A673 (cell line): ENCODE measurements at regions not wholly inside any gene's neighbourhood (a gene's known extent, or its start where the extent isn't known, plus 50 kb on each side); places are given as distances from the start of the nearest gene placed in this dataset.

ENCODE experiments used
- BruUV-seq: library from RNA; stranded (reverse); fragments of 400-500 nt; replicated peaks from 2 replicates; lab custom pipeline; 2021; lab: Mats Ljungman, UMichigan
- CTCF ChIA-PET: fragments of 300-600 bp; sonication (Branson Sonifier 250); formaldehyde crosslinking; loops from one replicate; lab custom pipeline; 2022; ENCODE audit warnings: antibody characterized with exemption; lab: Charles Lee
- POLR2A ChIA-PET: fragments of 300-600 bp; sonication (Branson Sonifier 250); formaldehyde crosslinking; loops from one replicate; lab custom pipeline; 2022; ENCODE audit warnings: antibody characterized with exemption; ENCODE audit not compliant: low non-redundant PET; lab: Charles Lee
- DNase-seq: peaks from one replicate; pipeline ENCODE4 v3.0.0-alpha.2; 2015; ENCODE audit warnings: low spot score
- H3K27ac ChIP-seq: fragments of 200-600 bp; sonication (generic); 2 replicates; pipeline ENCODE4 v1.5.1; 2016; ENCODE audit warnings: mixed run types, low read depth, mild to moderate bottlenecking, mixed read lengths, antibody characterized with exemption, low read length; ENCODE audit not compliant: poor library complexity, severe bottlenecking
- H3K27me3 ChIP-seq: fragments of 200-600 bp; sonication (generic); replicated peaks from 2 replicates; pipeline ENCODE4 v1.6.1; 2017; ENCODE audit warnings: mixed run types, low read depth, mild to moderate bottlenecking, mixed read lengths, antibody characterized with exemption, low read length; ENCODE audit not compliant: insufficient read depth, poor library complexity
- H3K36me3 ChIP-seq: fragments of 200-600 bp; sonication (generic); 2 replicates; pipeline ENCODE4 v1.6.1; 2016; ENCODE audit warnings: mixed run types, mild to moderate bottlenecking, mixed read lengths, antibody characterized with exemption, low read length; ENCODE audit not compliant: insufficient read depth, poor library complexity, severe bottlenecking
- H3K4me1 ChIP-seq: fragments of 200-600 bp; sonication (generic); 2 replicates; pipeline ENCODE4 v1.6.1; 2017; ENCODE audit warnings: mixed run types, mild to moderate bottlenecking, mixed read lengths, antibody characterized with exemption, low read length; ENCODE audit not compliant: insufficient read depth, poor library complexity, severe bottlenecking
- H3K4me3 ChIP-seq: fragments of 200-600 bp; sonication (generic); 2 replicates; pipeline ENCODE4 v1.5.1; 2016; ENCODE audit warnings: low read depth, mixed run types, mild to moderate bottlenecking, mixed read lengths, low read length; ENCODE audit not compliant: poor library complexity, severe bottlenecking
- H3K9me3 ChIP-seq: fragments of 200-600 bp; sonication (generic); 2 replicates; pipeline ENCODE4 v1.6.1; 2016; ENCODE audit warnings: mixed run types, low read depth, mild to moderate bottlenecking, mixed read lengths, antibody characterized with exemption, low read length; ENCODE audit not compliant: poor library complexity, severe bottlenecking
- CTCF ChIP-seq: fragments of 300-800, 200-600 bp; sonication (generic); conservative IDR thresholded peaks from 2 replicates; pipeline ENCODE4 v1.5.1; 2017; ENCODE audit warnings: low read depth, mild to moderate bottlenecking, antibody characterized with exemption, low read length, moderate library complexity, mixed read lengths
- EZH2 ChIP-seq: fragments of 200-600 bp; sonication (generic); IDR thresholded peaks from 2 replicates; pipeline ENCODE4 v1.6.1; 2017; ENCODE audit warnings: borderline replicate concordance, low read depth, mild to moderate bottlenecking, mixed read lengths, antibody characterized with exemption, low read length; ENCODE audit not compliant: poor library complexity, severe bottlenecking
- intact Hi-C: fragments of 100-400 bp; cut with micrococcal nuclease; formaldehyde crosslinking; loops from one replicate; pipeline ENCODE4 v1.10.0; 2022; ENCODE audit not compliant: unreplicated experiment

- intact Hi-C loops: no loop called here
These were observed 159.6 kb downstream of the ATPSCKMT start for GRCh38 chr5:10090074-10090473.

GRCh38 chr5:10085185-10085584 is 164.5 kb downstream of the ATPSCKMT start:
- Histone ChIP-seq H3K36me3 (no peaks in the 10 kb centered on the region), H3K4me3 (no peak overlapping the region), H3K9me3 (no peaks in the 10 kb centered on the region), H3K27me3 (peaks cover 4% of the 10 kb centered on the region), H3K4me1 (no peaks in the 10 kb centered on the region), H3K27ac (no peak overlapping the region)
- intact Hi-C loops: no loop called here
- CTCF ChIA-PET: no interaction called here
- TF ChIP-seq EZH2: no peak
- no peak for TF ChIP-seq CTCF
- BruUV-seq: no TSS peak
- no peak for DNase-seq
- POLR2A ChIA-PET: no interaction called here

More at GRCh38 chr5:10090074-10090473, 159.6 kb downstream of the ATPSCKMT start:
- Histone ChIP-seq H3K27me3 (no peaks in the 10 kb centered on the region), H3K36me3 (no peaks in the 10 kb centered on the region), H3K9me3 (no peaks in the 10 kb centered on the region), H3K4me1 (no peaks in the 10 kb centered on the region), H3K4me3 (no peak overlapping the region), H3K27ac (no peak overlapping the region)
- POLR2A ChIA-PET: no interaction called here
- no peak for TF ChIP-seq CTCF
- BruUV-seq: no TSS peak
- CTCF ChIA-PET: no interaction called here
- no peak for DNase-seq

- peaks cover 22% of the 10 kb centered on the region for H3K27me3 ChIP-seq
- H3K27ac ChIP-seq: no peak overlapping the region
- intact Hi-C loops: no loop called here
- ChIA-PET CTCF (no interaction called here), POLR2A (no interaction called here)
- BruUV-seq: no TSS peak
- H3K4me1 ChIP-seq: no peaks in the 10 kb centered on the region
- H3K9me3 ChIP-seq: no peaks in the 10 kb centered on the region
- TF ChIP-seq CTCF (no peak), EZH2 (no peak)
- no peak for DNase-seq
- H3K4me3 ChIP-seq: no peak overlapping the region
- no peaks in the 10 kb centered on the region for H3K36me3 ChIP-seq
These were observed 168.1 kb downstream of the ATPSCKMT start for GRCh38 chr5:10081584-10081983.
